ENCODE measurements at regions not wholly inside any gene's neighbourhood (a gene's known extent, or its start where the extent isn't known, plus 50 kb on each side); places are given as distances from the start of the nearest gene placed in this dataset.

- FAIRE-seq = no peak
- Histone ChIP-seq H4K8ac (ENCODE audit: extremely low read depth, insufficient read depth, low read length) (no peak overlapping the region), H3K9ac (replicated peaks in 1 of 4; ENCODE audit: extremely low read depth in 1 of 4, low read depth in 3 of 4, low read length in 3 of 4) (no peak overlapping the region), H3K4me1 (replicated peaks in 1 of 4; ENCODE audit: control insufficient read depth in 3 of 4, insufficient read depth in 4 of 4, low read length in 3 of 4) (peaks cover 0 to 8% (median 3%) of the 10 kb centered on the region in 4 experiments; a peak in 4 of 7 replicates), H3K79me2 (ENCODE audit: control insufficient read depth in 1 of 2, insufficient read depth in 2 of 2, low read length in 2 of 2) (no peaks in the 10 kb centered on the region), H3K23me2 (ENCODE audit: low read depth, low read length) (no peaks in the 10 kb centered on the region), H3K9me3 (ENCODE audit: insufficient read depth in 2 of 2, low read depth in 1 of 2, low read length in 1 of 2) (no peaks in the 10 kb centered on the region), H3K79me1 (ENCODE audit: low read depth, low read length) (no peaks in the 10 kb centered on the region), H2BK12ac (ENCODE audit: low read depth, low read length) (no peak overlapping the region), H2AK5ac (ENCODE audit: low read depth, low read length) (no peak overlapping the region), H3K14ac (ENCODE audit: insufficient read length) (no peak overlapping the region), H3K18ac (ENCODE audit: extremely low read depth, low read length) (no peak overlapping the region), H3K36me3 (ENCODE audit: control insufficient read depth in 2 of 4, insufficient read depth in 4 of 4, low read length in 3 of 4) (no peaks in the 10 kb centered on the region), H4K20me1 (replicated peaks in 1 of 2; ENCODE audit: control insufficient read depth in 1 of 2, insufficient read depth in 2 of 2, low read length in 2 of 2) (no peaks in the 10 kb centered on the region), H3K27me3 (replicated peaks in 1 of 4; ENCODE audit: control insufficient read depth in 3 of 4, extremely low read depth in 1 of 4, insufficient read depth in 3 of 4, low read length in 3 of 4) (no peaks in the 10 kb centered on the region), H2BK15ac (ENCODE audit: low read length) (no peak overlapping the region), H4K5ac (ENCODE audit: insufficient read length, low read depth, low read length) (no peak overlapping the region), H3K4me2 (ENCODE audit: insufficient read depth in 1 of 2, low read depth in 2 of 2, low read length in 2 of 2) (0 out of 4 replicates have a peak overlapping the region, but pooled peaks of 1 of the 2 experiments have one; percentile 24), H2BK120ac (replicated peaks; ENCODE audit: low read depth, low read length) (no peak overlapping the region), H2AFZ (ENCODE audit: low read length) (no peak overlapping the region), H3K27ac (ENCODE audit: low read depth, low read length) (no peak overlapping the region), H3K4me3 (ENCODE audit: extremely low read depth in 1 of 4, insufficient read depth in 2 of 4, low read depth in 3 of 4, low read length in 4 of 4) (no peak overlapping the region), H4K91ac (replicated peaks; ENCODE audit: insufficient read length, low read length) (no peak overlapping the region), H2BK5ac (ENCODE audit: low read depth, low read length) (peak overlapping the region; percentile 40; the same call in 1 of the 2 replicates), H3K23ac (ENCODE audit: insufficient read length) (no peak overlapping the region), H2BK20ac (ENCODE audit: low read length) (no peak overlapping the region), H3K56ac (replicated peaks; ENCODE audit: insufficient read length, low read depth, low read length) (no peak overlapping the region), H3K4ac (replicated peaks; ENCODE audit: insufficient read length, low read depth, low read length) (no peak overlapping the region)
- ChIA-PET POLR2A (ENCODE audit: partially characterized antibody) (no interaction called here), CTCF (ENCODE audit: partially characterized antibody) (no interaction called here)
- DNase-seq (ENCODE audit: low read depth in 1 of 2, low spot score in 2 of 2) = no peak
- 35% methylated on average over 1 of the region's 1 CpG; no CpG with 5 or more reads in 1 of the 2 experiments for WGBS, 2 experiments (ENCODE audit: extremely low coverage in 1 of 2, insufficient coverage in 1 of 2, insufficient read length in 1 of 2, insufficient replicate concordance in 2 of 2, low coverage in 1 of 2, low lambda C conversion rate in 2 of 2, missing lambda C conversion rate in 1 of 2)
- TF ChIP-seq POU5F1 (IDR thresholded peaks at IDR 0.05; ENCODE audit: low read depth, low read length) (no peak), CEBPB (IDR thresholded peaks at IDR 0.05; ENCODE audit: low read depth, low read length) (no peak), CHD1 (IDR thresholded peaks at IDR 0.05; ENCODE audit: low read depth, low read length) (no peak), RBBP5 (IDR thresholded peaks at IDR 0.05; ENCODE audit: borderline replicate concordance, low read depth, low read length) (no peak), SUZ12 (IDR thresholded peaks at IDR 0.05; ENCODE audit: low read length) (no peak), EP300 (IDR thresholded peaks at IDR 0.05; ENCODE audit: borderline replicate concordance in 1 of 2, low read depth in 2 of 2, low read length in 2 of 2) (no peak), RAD21 (IDR thresholded peaks at IDR 0.05 in 1 of 2, conservative IDR thresholded peaks at IDR 0.05 in 1 of 2; ENCODE audit: low read depth in 2 of 2, low read length in 2 of 2) (no peak), POLR2A (IDR thresholded peaks at IDR 0.05; ENCODE audit: control extremely low read depth in 1 of 2, low read depth in 2 of 2, low read length in 2 of 2) (no peak), HDAC6 (IDR thresholded peaks at IDR 0.05; ENCODE audit: low read depth, low read length) (no peak), ATF3 (IDR thresholded peaks at IDR 0.05; ENCODE audit: insufficient read depth, low read depth, low read length) (no peak), EZH2 (IDR thresholded peaks at IDR 0.05; ENCODE audit: low read depth, low read length, severe bottlenecking) (no peak), MAX (IDR thresholded peaks at IDR 0.05) (no peak), SP1 (IDR thresholded peaks at IDR 0.05; ENCODE audit: low read depth, low read length) (no peak)
Observed at GRCh38 chr10:108663587-108663986, 1259.7 kb downstream of the XPNPEP1 start.
